ENCODE measurements at regions not wholly inside any gene's neighbourhood (a gene's known extent, or its start where the extent isn't known, plus 50 kb on each side); places are given as distances from the start of the nearest gene placed in this dataset.
"Not testable (repeated sequence)": the region's sequence is repeated elsewhere in the genome, so short reads cannot be mapped to it uniquely, and the experiment has no call there.

GRCh38 chr5:159807586-159807985 is 108.7 kb upstream of the ADRA1B start:
- no peak for DNase-seq
- Histone ChIP-seq H3K4me1 (no peaks in the 10 kb centered on the region), H3K36me3 (ENCODE audit: insufficient read depth in 1 of 2, low read depth in 1 of 2) (no peaks in the 10 kb centered on the region), H3K27ac (no peak overlapping the region), H3K9me3 (peaks cover 12% of the 10 kb centered on the region), H3K4me3 (no peak overlapping the region), H3K27me3 (ENCODE audit: insufficient read depth in 3 of 3, low read length in 2 of 3) (no peaks in the 10 kb centered on the region)
- no peak for TF ChIP-seq CTCF (IDR thresholded peaks at IDR 0.05)
- no peak for ATAC-seq
- intact Hi-C loops (cut with DNase I): no loop called here
- 74 to 83% (median 75%) methylated on average over 2 of the region's 2 CpGs for WGBS, 3 donors

GRCh38 chr5:159811712-159812111 is 104.6 kb upstream of the ADRA1B start:
- Histone ChIP-seq H3K4me3 (no peak overlapping the region), H3K36me3 (ENCODE audit: insufficient read depth in 1 of 2, low read depth in 1 of 2) (no peaks in the 10 kb centered on the region), H3K9me3 (no peaks in the 10 kb centered on the region), H3K27ac (no peak overlapping the region), H3K4me1 (no peaks in the 10 kb centered on the region), H3K27me3 (ENCODE audit: insufficient read depth in 3 of 3, low read length in 2 of 3) (no peaks in the 10 kb centered on the region)
- ATAC-seq (no peak), DNase-seq (no peak)
- WGBS, 3 donors: 87 to 96% (median 92%) methylated on average over 2 of the region's 2 CpGs
- TF ChIP-seq CTCF (IDR thresholded peaks at IDR 0.05): no peak
- intact Hi-C loops (cut with DNase I): no loop called here

GRCh38 chr5:159812759-159813158 is 103.5 kb upstream of the ADRA1B start:
- H3K27ac ChIP-seq; H3K9me3 ChIP-seq; H3K4me1 ChIP-seq; H3K36me3 ChIP-seq (ENCODE audit: insufficient read depth in 1 of 2, low read depth in 1 of 2); H3K27me3 ChIP-seq (ENCODE audit: insufficient read depth in 3 of 3, low read length in 2 of 3); intact Hi-C loops (cut with DNase I); H3K4me3 ChIP-seq; ATAC-seq; DNase-seq: not testable (repeated sequence)
- WGBS, 3 donors: 87 to 97% (median 93%) methylated on average over 3 of the region's 3 CpGs

- H3K27ac ChIP-seq: no peak overlapping the region
- DNase-seq: no peak
- intact Hi-C loops (cut with DNase I): no loop called here
- no peaks in the 10 kb centered on the region for H3K36me3 ChIP-seq (ENCODE audit: insufficient read depth in 1 of 2, low read depth in 1 of 2)
- ATAC-seq: no peak
- H3K27me3 ChIP-seq (ENCODE audit: insufficient read depth in 3 of 3, low read length in 2 of 3): no peaks in the 10 kb centered on the region
- H3K4me3 ChIP-seq: no peak overlapping the region
- WGBS, 3 donors: 73 to 83% (median 77%) methylated on average over 3 of the region's 3 CpGs
- no peaks in the 10 kb centered on the region for H3K4me1 ChIP-seq
- TF ChIP-seq CTCF (IDR thresholded peaks at IDR 0.05): no peak
- no peaks in the 10 kb centered on the region for H3K9me3 ChIP-seq
These were observed 102.1 kb upstream of the ADRA1B start for GRCh38 chr5:159814222-159814621.

GRCh38 chr5:159814805-159815585 is 101.3 kb upstream of the ADRA1B start:
- ATAC-seq: no peak
- 65 to 79% (median 78%) methylated on average over 4 of the region's 4 CpGs for whole genome bisulfite sequencing, 3 donors
- no peaks in the 10 kb centered on the region for H3K9me3 ChIP-seq

More at GRCh38 chr5:159814805-159815585, 101.3 kb upstream of the ADRA1B start:
- H3K27ac ChIP-seq: no peak overlapping the region
- no peak overlapping the region for H3K4me3 ChIP-seq
- no peak for DNase-seq
- H3K36me3 ChIP-seq (ENCODE audit: insufficient read depth in 1 of 2, low read depth in 1 of 2): no peaks in the 10 kb centered on the region
- H3K4me1 ChIP-seq: no peaks in the 10 kb centered on the region
- TF ChIP-seq CTCF (IDR thresholded peaks at IDR 0.05): no peak
- intact Hi-C loops (cut with DNase I): no loop called here
- no peaks in the 10 kb centered on the region for H3K27me3 ChIP-seq (ENCODE audit: insufficient read depth in 3 of 3, low read length in 2 of 3)
